ENCODE measurements at regions not wholly inside any gene's neighbourhood (a gene's known extent, or its start where the extent isn't known, plus 50 kb on each side); places are given as distances from the start of the nearest gene placed in this dataset.

DNA sequence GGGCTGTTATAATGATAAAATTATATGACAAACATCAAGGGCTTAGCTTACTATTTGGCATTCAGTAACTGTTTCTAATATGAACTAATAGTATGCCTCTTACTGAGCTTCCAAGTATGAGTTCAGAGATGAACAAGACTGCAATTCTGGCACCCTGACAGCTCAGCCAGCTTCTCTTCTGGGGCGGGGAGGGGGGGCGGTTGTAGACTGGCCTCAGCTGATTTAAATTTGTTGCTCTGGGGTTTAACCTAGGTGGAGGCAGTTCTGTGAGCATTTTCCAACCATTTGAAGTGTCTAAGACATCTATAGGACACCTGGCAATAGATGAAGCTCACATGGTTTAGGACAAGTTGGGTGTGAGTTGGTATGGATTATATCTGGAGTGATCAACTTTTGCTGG, 401.9 kb downstream of the QKI start:
- DNase-seq (ENCODE audit: low read depth, low spot score), result no peak
- dilution Hi-C loops (cut with MboI; ENCODE audit: extremely low pct_ligation_motif_present, low sequenced_read_pairs), result no loop called here
- no peaks in the 10 kb centered on the region for H3K9me3 ChIP-seq (ENCODE audit: control insufficient read depth, low read depth, low read length)
- no peaks in the 10 kb centered on the region for H4K20me1 ChIP-seq (ENCODE audit: control insufficient read depth, extremely low read depth, insufficient read depth, low read length)
- H3K4me3 ChIP-seq (ENCODE audit: control insufficient read depth in 2 of 3, extremely low read depth in 1 of 3, insufficient read depth in 2 of 3, low read depth in 1 of 3, low read length in 3 of 3), result no peak overlapping the region
- no peaks in the 10 kb centered on the region for H3K36me3 ChIP-seq (ENCODE audit: control insufficient read depth in 2 of 2, extremely low read depth in 1 of 2, insufficient read depth in 2 of 2, low read length in 2 of 2)
- H3K4me1 ChIP-seq (ENCODE audit: control insufficient read depth, extremely low read depth, insufficient read depth, low read length), result no peaks in the 10 kb centered on the region
- no peak overlapping the region for H3K4me2 ChIP-seq (ENCODE audit: control insufficient read depth, extremely low read depth, insufficient read depth, low read depth, low read length)
- no peaks in the 10 kb centered on the region for H3K9me1 ChIP-seq (ENCODE audit: control insufficient read depth, extremely low read depth, insufficient read depth, low read length)
- H3K27ac ChIP-seq (ENCODE audit: control insufficient read depth, insufficient read depth, low read length), result no peak overlapping the region
- no peak overlapping the region for H2AFZ ChIP-seq (ENCODE audit: control insufficient read depth, low read length)
- no peaks in the 10 kb centered on the region for H3K27me3 ChIP-seq (ENCODE audit: control insufficient read depth, extremely low read depth, insufficient read depth, low read length)
- TF ChIP-seq EZH2 (IDR thresholded peaks at IDR 0.05; ENCODE audit: low read length), result no peak
- TF ChIP-seq, protein P1, sequence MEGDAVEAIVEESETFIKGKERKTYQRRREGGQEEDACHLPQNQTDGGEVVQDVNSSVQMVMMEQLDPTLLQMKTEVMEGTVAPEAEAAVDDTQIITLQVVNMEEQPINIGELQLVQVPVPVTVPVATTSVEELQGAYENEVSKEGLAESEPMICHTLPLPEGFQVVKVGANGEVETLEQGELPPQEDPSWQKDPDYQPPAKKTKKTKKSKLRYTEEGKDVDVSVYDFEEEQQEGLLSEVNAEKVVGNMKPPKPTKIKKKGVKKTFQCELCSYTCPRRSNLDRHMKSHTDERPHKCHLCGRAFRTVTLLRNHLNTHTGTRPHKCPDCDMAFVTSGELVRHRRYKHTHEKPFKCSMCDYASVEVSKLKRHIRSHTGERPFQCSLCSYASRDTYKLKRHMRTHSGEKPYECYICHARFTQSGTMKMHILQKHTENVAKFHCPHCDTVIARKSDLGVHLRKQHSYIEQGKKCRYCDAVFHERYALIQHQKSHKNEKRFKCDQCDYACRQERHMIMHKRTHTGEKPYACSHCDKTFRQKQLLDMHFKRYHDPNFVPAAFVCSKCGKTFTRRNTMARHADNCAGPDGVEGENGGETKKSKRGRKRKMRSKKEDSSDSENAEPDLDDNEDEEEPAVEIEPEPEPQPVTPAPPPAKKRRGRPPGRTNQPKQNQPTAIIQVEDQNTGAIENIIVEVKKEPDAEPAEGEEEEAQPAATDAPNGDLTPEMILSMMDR (optimal IDR thresholded peaks at IDR 0.05 in 1 of 3, IDR thresholded peaks at IDR 0.05 in 1 of 3, conservative IDR thresholded peaks at IDR 0.05 in 1 of 3; ENCODE audit: extremely low read depth in 1 of 3, insufficient read depth in 2 of 3, low read length in 3 of 3), result no peak
- H3K79me2 ChIP-seq (ENCODE audit: control insufficient read depth, insufficient read depth, low read length), result no peaks in the 10 kb centered on the region
- H3K9ac ChIP-seq (ENCODE audit: control insufficient read depth, extremely low read depth, insufficient read depth, low read length), result no peak overlapping the region
- no peak for FAIRE-seq

GRCh38 chr6:163815796-163816195, 401.3 kb downstream of the QKI start:
- Histone ChIP-seq H3K27me3 (ENCODE audit: control insufficient read depth, extremely low read depth, insufficient read depth, low read length) (no peaks in the 10 kb centered on the region), H3K36me3 (ENCODE audit: control insufficient read depth in 2 of 2, extremely low read depth in 1 of 2, insufficient read depth in 2 of 2, low read length in 2 of 2) (no peaks in the 10 kb centered on the region), H2AFZ (ENCODE audit: control insufficient read depth, low read length) (no peak overlapping the region), H3K79me2 (ENCODE audit: control insufficient read depth, insufficient read depth, low read length) (no peaks in the 10 kb centered on the region), H4K20me1 (ENCODE audit: control insufficient read depth, extremely low read depth, insufficient read depth, low read length) (no peaks in the 10 kb centered on the region), H3K9ac (ENCODE audit: control insufficient read depth, extremely low read depth, insufficient read depth, low read length) (no peak overlapping the region), H3K9me1 (ENCODE audit: control insufficient read depth, extremely low read depth, insufficient read depth, low read length) (no peaks in the 10 kb centered on the region), H3K9me3 (ENCODE audit: control insufficient read depth, low read depth, low read length) (no peaks in the 10 kb centered on the region), H3K4me2 (ENCODE audit: control insufficient read depth, extremely low read depth, insufficient read depth, low read depth, low read length) (no peak overlapping the region), H3K4me1 (ENCODE audit: control insufficient read depth, extremely low read depth, insufficient read depth, low read length) (no peaks in the 10 kb centered on the region), H3K4me3 (ENCODE audit: control insufficient read depth in 2 of 3, extremely low read depth in 1 of 3, insufficient read depth in 2 of 3, low read depth in 1 of 3, low read length in 3 of 3) (no peak overlapping the region), H3K27ac (ENCODE audit: control insufficient read depth, insufficient read depth, low read length) (no peak overlapping the region)
- no peak for DNase-seq (ENCODE audit: low read depth, low spot score)
- dilution Hi-C loops (cut with MboI; ENCODE audit: extremely low pct_ligation_motif_present, low sequenced_read_pairs), result no loop called here
- no peak for TF ChIP-seq EZH2 (IDR thresholded peaks at IDR 0.05; ENCODE audit: low read length)
- FAIRE-seq, result no peak

All from keratinocyte (primary cell).